OCI-LY7 (cell line): ENCODE measurements at regions not wholly inside any gene's neighbourhood (a gene's known extent, or its start where the extent isn't known, plus 50 kb on each side); places are given as distances from the start of the nearest gene placed in this dataset.
"Not testable (repeated sequence)": the region's sequence is repeated elsewhere in the genome, so short reads cannot be mapped to it uniquely, and the experiment has no call there.

Experiments
- CTCF ChIP-seq: fragments of 200-600 bp; sonication (generic); conservative IDR thresholded peaks from 2 replicates; pipeline ENCODE4 v1.5.1; 2014; ENCODE audit warnings: mild to moderate bottlenecking, antibody characterized with exemption, low read length, moderate library complexity, mixed read lengths
- EZH2phosphoT487 ChIP-seq: fragments of 200-600 bp; sonication (generic); IDR thresholded peaks from 2 replicates; pipeline ENCODE4 v1.6.1; 2018; ENCODE audit warnings: low read depth, borderline replicate concordance, mild to moderate bottlenecking, mixed run types, antibody characterized with exemption, low read length, moderate library complexity, mixed read lengths

GRCh38 chr1:29797125-29797524 lies 560.8 kb downstream of the PTPRU start:
- not testable (repeated sequence) for TF ChIP-seq EZH2phosphoT487, CTCF
